Memory B cell (primary cell): ENCODE measurements at regions not wholly inside any gene's neighbourhood (a gene's known extent, or its start where the extent isn't known, plus 50 kb on each side); places are given as distances from the start of the nearest gene placed in this dataset.
"Not testable (repeated sequence)": the region's sequence is repeated elsewhere in the genome, so short reads cannot be mapped to it uniquely, and the experiment has no call there.

ENCODE experiments used
- ATAC-seq: fragments of 150-1000 bp; cut with Tn5 transposase; 2 replicates; pipeline ENCODE4 v1.10.0; 2021; ENCODE audit warnings: low read depth, mild to moderate bottlenecking, moderate library complexity
- DNase-seq, 2 donors: peaks; one replicate each; pipeline ENCODE4 v3.0.0; 2022; ENCODE audit warnings: low spot score in 2 of 2
- H3K27ac Mint-ChIP-seq: one replicate; pipeline ENCODE4 v1.8.0; 2022; ENCODE audit warnings: mild to moderate bottlenecking, moderate library complexity, mixed read lengths
- H3K27me3 Mint-ChIP-seq: one replicate; pipeline ENCODE4 v1.8.0; 2022; ENCODE audit warnings: mixed read lengths
- H3K36me3 Mint-ChIP-seq: one replicate; pipeline ENCODE4 v1.8.0; 2022; ENCODE audit warnings: mild to moderate bottlenecking, mixed read lengths
- H3K4me1 Mint-ChIP-seq: one replicate; pipeline ENCODE4 v1.8.0; 2022; ENCODE audit warnings: mixed read lengths
- H3K4me3 Mint-ChIP-seq: one replicate; pipeline ENCODE4 v1.8.0; 2022; ENCODE audit warnings: mild to moderate bottlenecking, moderate library complexity, mixed read lengths
- H3K9me3 Mint-ChIP-seq: one replicate; pipeline ENCODE4 v1.8.0; 2022; ENCODE audit warnings: mixed read lengths

DNA sequence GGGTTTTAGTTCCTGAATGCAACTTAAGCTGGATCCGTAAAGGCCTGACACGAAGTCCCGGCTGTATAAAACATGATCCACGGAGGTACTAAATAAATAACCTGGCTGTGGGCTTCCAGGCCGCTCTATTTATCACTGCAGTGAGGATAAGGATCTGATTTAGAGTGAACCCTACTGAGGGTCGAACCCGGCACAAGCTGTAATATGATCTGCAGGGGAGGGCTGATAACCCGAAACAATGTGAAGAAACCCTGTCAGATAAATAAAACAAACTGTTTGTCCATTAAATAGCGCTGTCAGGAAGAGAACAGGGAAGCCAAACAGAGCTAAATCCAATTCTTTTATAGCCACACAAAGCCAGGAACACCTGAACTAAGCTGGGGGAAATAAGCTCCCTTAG is 375.6 kb upstream of the SALL1 start:
- DNase-seq: no peak
- H3K27ac Mint-ChIP-seq: no peak overlapping the region
- no peak overlapping the region for H3K4me3 Mint-ChIP-seq
- H3K36me3 Mint-ChIP-seq: no peaks in the 10 kb centered on the region
- no peaks in the 10 kb centered on the region for H3K27me3 Mint-ChIP-seq
- H3K4me1 Mint-ChIP-seq: no peaks in the 10 kb centered on the region
- peaks cover 12% of the 10 kb centered on the region for H3K9me3 Mint-ChIP-seq
- ATAC-seq: no peak

DNA sequence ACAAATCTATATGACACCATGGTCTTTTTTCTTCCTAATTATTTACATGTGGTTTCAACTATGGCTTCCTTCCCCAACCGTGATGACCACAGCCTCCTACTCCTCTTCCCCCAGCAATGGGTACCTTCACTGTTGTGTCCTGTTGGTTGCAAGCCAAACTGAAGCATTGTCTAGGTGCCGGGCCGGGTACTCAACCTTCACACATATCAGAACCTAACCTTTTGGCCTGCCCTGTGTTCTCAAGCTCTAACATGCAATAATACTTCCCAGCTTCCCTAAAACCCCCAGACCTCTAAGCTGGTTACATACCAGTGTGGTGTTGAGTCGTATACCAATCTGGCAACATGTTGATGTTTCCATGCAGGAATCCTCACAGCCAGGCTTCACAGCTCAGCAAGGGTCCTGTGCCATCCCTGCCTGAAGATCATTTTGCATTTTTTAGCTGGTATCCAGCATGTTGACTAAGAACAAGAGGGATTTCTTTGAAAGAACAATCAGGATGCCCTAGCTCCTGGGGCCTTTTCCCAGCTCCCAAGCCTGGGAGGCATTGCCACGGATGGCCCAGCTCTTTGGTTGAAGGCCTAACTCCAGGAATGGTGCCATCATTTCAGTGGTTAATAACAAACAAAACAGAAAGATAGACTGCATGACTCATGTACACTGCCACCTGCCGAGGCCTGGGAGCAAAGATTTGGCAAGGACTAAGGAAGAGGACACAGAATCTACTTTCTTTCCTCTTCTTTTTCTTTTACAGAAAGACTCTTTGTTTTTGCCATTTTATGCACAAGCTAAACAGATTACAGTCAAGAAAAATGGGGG is 373.7 kb upstream of the SALL1 start:
- no peaks in the 10 kb centered on the region for H3K36me3 Mint-ChIP-seq
- no peak overlapping the region for H3K4me3 Mint-ChIP-seq
- H3K27ac Mint-ChIP-seq: no peak overlapping the region
- H3K4me1 Mint-ChIP-seq: no peaks in the 10 kb centered on the region
- no peaks in the 10 kb centered on the region for H3K27me3 Mint-ChIP-seq
- no peak for ATAC-seq
- no peak for DNase-seq
- H3K9me3 Mint-ChIP-seq: peaks cover 12% of the 10 kb centered on the region

- no peaks in the 10 kb centered on the region for H3K4me1 Mint-ChIP-seq
- no peak for DNase-seq
- no peak overlapping the region for H3K4me3 Mint-ChIP-seq
- ATAC-seq: no peak
- H3K9me3 Mint-ChIP-seq: peaks cover 12% of the 10 kb centered on the region
- H3K36me3 Mint-ChIP-seq: no peaks in the 10 kb centered on the region
- no peaks in the 10 kb centered on the region for H3K27me3 Mint-ChIP-seq
- H3K27ac Mint-ChIP-seq: no peak overlapping the region
Measured at GRCh38 chr16:51524070-51524469, 373.0 kb upstream of the SALL1 start.

DNA sequence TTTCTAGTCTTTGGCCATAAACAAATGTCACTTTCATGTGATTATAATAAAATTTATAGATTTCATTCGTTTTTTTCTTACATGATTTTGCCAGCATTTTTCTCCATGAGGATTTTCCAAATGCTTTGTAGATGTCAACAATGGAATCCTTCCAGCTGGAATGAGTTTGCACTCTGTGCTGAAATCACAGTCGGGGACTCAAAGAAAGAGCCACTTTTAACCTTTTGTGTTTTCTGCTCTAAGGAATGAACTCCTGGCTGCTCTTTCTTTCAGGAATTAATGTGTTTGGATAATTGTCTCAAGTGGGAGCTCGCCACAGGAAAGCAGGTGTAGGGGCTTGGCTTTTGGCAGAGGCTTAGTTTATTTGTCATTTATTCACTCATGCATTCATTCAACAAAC is 372.3 kb upstream of the SALL1 start:
- Mint-ChIP-seq H3K9me3 (peaks cover 12% of the 10 kb centered on the region), H3K27ac (no peak overlapping the region), H3K4me3 (no peak overlapping the region), H3K36me3 (no peaks in the 10 kb centered on the region), H3K4me1 (no peaks in the 10 kb centered on the region), H3K27me3 (no peaks in the 10 kb centered on the region)
- DNase-seq: no peak
- ATAC-seq: no peak

DNA sequence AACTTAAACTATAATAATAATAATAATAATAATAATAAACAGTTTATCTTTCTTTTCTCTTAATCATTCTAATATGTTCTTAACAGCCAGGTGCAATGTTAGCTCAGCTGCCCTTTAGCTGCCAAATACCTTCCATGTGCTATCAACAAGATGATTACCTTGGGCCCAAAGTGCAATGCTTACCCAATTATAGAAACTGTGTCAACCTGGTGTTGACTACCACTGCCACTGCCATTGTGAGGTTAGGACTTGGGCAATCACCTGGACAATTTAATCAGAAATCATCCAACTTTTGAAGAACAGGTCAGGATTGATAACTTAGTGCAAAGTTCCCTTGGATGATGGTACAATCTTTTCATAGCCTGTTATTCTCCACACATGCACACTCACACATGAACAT is 371.8 kb upstream of the SALL1 start:
- ATAC-seq: no peak
- Mint-ChIP-seq H3K4me1 (no peaks in the 10 kb centered on the region), H3K4me3 (no peak overlapping the region), H3K9me3 (peaks cover 10% of the 10 kb centered on the region), H3K27me3 (no peaks in the 10 kb centered on the region), H3K36me3 (no peaks in the 10 kb centered on the region), H3K27ac (no peak overlapping the region)
- DNase-seq: no peak

GRCh38 chr16:51516960-51517359 is 365.9 kb upstream of the SALL1 start:
- not testable (repeated sequence) for H3K4me3 Mint-ChIP-seq, H3K4me1 Mint-ChIP-seq, DNase-seq, H3K9me3 Mint-ChIP-seq, H3K36me3 Mint-ChIP-seq, H3K27me3 Mint-ChIP-seq, ATAC-seq, H3K27ac Mint-ChIP-seq

DNA sequence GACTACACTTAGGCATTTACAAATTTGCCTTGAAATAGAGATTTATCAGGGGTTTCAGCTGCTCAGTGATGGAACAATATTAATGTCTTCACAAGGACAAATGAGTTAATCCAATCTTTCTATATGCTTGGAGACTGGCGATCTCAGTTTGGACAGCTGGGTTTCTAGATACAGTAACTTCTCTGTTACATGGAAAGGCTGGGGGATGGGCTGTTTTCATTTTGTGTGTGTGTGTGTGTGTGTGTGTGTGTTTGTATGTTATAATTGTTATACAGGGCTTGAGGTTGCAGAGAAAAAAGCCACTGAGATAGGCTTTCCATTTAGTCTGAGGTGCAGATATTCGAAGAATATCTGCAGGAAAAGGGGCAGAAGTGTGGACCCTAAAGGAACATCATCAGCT is 359.3 kb upstream of the SALL1 start:
- DNase-seq (no peak), ATAC-seq (no peak)
- H3K27me3 Mint-ChIP-seq: no peaks in the 10 kb centered on the region
- H3K4me1 Mint-ChIP-seq: no peaks in the 10 kb centered on the region
- no peak overlapping the region for H3K27ac Mint-ChIP-seq
- H3K4me3 Mint-ChIP-seq: no peak overlapping the region
- no peaks in the 10 kb centered on the region for H3K36me3 Mint-ChIP-seq
- peaks cover 4% of the 10 kb centered on the region for H3K9me3 Mint-ChIP-seq

GRCh38 chr16:51509336-51509735 is 358.3 kb upstream of the SALL1 start:
- Mint-ChIP-seq H3K4me1 (no peaks in the 10 kb centered on the region), H3K27me3 (no peaks in the 10 kb centered on the region), H3K36me3 (no peaks in the 10 kb centered on the region), H3K9me3 (peaks cover 4% of the 10 kb centered on the region), H3K27ac (no peak overlapping the region), H3K4me3 (no peak overlapping the region)
- DNase-seq (no peak), ATAC-seq (no peak)

DNA sequence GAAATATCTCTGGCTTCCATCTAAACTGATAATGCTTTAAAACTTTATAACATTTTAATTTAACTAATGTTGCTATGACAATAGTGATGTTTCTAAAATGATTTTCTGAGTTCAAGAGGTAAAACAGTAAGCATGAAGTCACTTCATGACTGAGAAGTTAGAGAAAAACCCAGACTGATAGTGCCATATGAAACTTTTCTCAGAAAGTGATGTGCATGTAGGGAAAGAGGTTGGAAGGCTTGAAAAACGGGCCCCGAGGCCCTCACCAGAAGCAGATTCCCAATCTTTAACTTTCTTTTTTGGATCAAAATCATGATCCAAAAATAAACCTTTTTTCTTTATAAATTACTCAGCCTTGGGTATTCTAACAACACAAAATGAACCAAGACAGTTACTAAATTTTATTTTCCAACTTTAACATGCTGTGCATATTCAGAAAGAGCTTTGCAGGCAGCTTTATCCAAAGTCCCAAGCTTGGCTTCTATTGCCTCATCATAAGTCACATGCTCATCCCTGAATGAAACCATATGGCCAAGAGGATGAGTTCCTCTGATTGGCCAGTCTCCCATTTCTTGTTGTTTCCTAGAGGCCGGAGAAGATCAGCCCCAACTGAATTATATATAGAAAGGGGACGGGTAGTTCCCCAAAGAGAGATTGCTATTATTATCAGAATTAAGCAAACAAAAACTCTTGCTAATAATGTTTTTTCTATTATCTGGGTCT is 357.6 kb upstream of the SALL1 start:
- no peak overlapping the region for H3K4me3 Mint-ChIP-seq

DNA sequence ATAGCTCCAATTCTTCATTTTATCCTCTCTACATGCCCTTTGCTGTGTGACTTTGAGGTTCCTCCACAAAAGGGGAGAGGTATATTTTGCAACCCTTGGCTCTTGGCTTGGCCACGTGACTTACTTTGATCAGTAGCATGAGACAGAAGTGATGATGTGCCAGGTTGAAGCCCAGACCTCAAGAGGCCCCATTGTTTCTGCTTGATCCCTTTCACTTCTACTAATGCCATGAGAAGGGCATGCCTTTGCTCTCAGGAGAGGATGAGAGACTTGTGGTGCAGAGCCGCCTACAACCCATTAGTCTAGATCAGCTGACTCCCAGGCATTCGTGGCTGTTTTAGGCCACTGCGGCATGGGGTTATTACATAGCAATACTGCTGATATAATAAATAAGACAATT is 356.2 kb upstream of the SALL1 start:
- Mint-ChIP-seq H3K27me3 (no peaks in the 10 kb centered on the region), H3K4me3 (no peak overlapping the region), H3K27ac (no peak overlapping the region), H3K36me3 (no peaks in the 10 kb centered on the region), H3K4me1 (no peaks in the 10 kb centered on the region), H3K9me3 (peaks cover 3% of the 10 kb centered on the region)
- ATAC-seq: no peak
- DNase-seq: no peak

More for the DNA sequence above, 357.6 kb upstream of the SALL1 start:
- Mint-ChIP-seq H3K9me3 (peaks cover 4% of the 10 kb centered on the region), H3K27me3 (no peaks in the 10 kb centered on the region), H3K27ac (no peak overlapping the region), H3K36me3 (no peaks in the 10 kb centered on the region), H3K4me1 (no peaks in the 10 kb centered on the region)
- DNase-seq: no peak
- ATAC-seq: no peak

DNA sequence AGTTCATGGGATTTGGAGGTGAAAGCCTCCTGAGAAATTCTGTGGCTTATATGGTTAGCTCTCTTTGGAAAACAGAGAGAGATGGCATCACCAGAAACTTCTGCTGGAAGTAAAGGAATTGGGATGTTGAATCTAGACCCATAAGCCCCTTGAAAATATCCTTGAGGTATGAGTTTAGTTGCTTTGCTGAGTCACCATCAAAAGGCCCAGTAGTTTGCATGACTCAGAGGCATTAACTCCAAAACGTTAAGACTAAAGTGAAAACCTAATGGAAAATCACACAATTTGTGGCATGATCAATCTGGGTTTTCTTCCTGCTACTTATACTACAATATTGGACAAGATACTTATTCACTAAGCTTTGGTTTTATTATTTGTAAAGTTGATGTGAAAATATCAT is 349.2 kb upstream of the SALL1 start:
- no peaks in the 10 kb centered on the region for H3K4me1 Mint-ChIP-seq
- no peaks in the 10 kb centered on the region for H3K36me3 Mint-ChIP-seq
- H3K4me3 Mint-ChIP-seq: no peak overlapping the region
- ATAC-seq (no peak), DNase-seq (no peak)
- no peaks in the 10 kb centered on the region for H3K27me3 Mint-ChIP-seq
- peaks cover 7% of the 10 kb centered on the region for H3K9me3 Mint-ChIP-seq
- H3K27ac Mint-ChIP-seq: no peak overlapping the region

DNA sequence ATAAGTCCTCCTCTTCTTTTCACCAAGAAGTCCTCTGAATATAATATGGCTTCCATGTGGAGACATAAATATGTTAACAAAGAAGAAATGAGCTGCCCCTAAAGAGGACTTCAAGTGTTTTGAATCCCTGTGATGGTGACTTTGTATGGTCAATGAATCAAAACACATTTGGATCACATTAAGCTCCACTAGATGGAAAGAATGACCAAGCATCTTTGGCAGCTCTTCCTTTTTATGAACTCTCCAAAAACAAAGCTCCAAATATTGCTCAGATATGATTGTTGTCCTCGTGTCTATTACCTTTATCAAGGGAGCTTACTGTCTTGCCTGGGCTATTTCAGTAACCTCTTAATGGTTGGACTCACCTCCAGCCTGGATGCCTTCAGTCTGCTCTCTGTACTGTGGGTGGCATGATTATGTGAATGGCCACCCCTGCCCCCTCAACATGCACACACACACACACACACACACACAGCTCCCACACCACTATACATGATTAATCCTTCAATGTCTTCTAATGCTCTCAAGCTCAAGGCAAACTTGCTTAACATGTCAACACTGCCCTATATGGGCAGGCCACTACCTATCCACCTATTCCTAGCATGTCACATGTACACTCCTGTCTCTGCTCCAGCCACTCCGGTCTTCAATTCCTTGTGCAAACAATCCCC is 346.6 kb upstream of the SALL1 start:
- Mint-ChIP-seq H3K4me3 (no peak overlapping the region), H3K27ac (no peak overlapping the region), H3K36me3 (no peaks in the 10 kb centered on the region), H3K4me1 (no peaks in the 10 kb centered on the region), H3K9me3 (peaks cover 9% of the 10 kb centered on the region), H3K27me3 (no peaks in the 10 kb centered on the region)
- ATAC-seq: no peak
- no peak for DNase-seq

DNA sequence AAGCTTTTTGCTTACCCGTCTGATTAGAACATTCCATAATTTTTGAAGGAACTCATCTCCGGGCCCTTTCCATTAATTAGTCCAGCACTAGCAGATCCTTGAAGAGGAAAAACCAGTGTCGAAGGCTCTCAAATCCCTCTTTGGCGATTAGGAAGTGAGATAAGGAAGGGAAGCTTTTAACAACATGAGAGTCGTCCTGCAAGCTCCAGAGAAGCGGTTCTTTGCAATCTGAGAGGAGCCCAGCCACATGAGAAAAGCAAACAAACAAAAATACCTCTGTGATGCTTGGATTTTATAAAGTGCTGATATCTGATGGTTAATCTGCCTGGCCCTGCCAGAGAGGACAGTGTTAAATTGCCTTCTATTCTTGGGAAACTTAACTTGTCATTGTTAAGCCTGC is 339.8 kb upstream of the SALL1 start:
- ATAC-seq (no peak), DNase-seq (no peak)
- H3K4me1 Mint-ChIP-seq: no peaks in the 10 kb centered on the region
- H3K27ac Mint-ChIP-seq: no peak overlapping the region
- no peaks in the 10 kb centered on the region for H3K27me3 Mint-ChIP-seq
- peaks cover 3% of the 10 kb centered on the region for H3K9me3 Mint-ChIP-seq
- no peaks in the 10 kb centered on the region for H3K36me3 Mint-ChIP-seq
- no peak overlapping the region for H3K4me3 Mint-ChIP-seq

- Mint-ChIP-seq H3K36me3 (no peaks in the 10 kb centered on the region), H3K4me3 (no peak overlapping the region), H3K27ac (no peak overlapping the region), H3K27me3 (no peaks in the 10 kb centered on the region), H3K9me3 (peaks cover 1% of the 10 kb centered on the region), H3K4me1 (no peaks in the 10 kb centered on the region)
- no peak for ATAC-seq
- no peak for DNase-seq
Measured at GRCh38 chr16:51487880-51488279, 336.8 kb upstream of the SALL1 start.
